NCI-H345 treated with DMSO at 0.1 percent for 48 hours (cell line): ENCODE measurements at regions not wholly inside any gene's neighbourhood (a gene's known extent, or its start where the extent isn't known, plus 50 kb on each side); places are given as distances from the start of the nearest gene placed in this dataset.

ENCODE experiments used
- DNase-seq: peaks from one replicate; lab custom pipeline; 2025; ENCODE audit not compliant: unreplicated experiment; lab: John Stamatoyannopoulos, UW

DNA sequence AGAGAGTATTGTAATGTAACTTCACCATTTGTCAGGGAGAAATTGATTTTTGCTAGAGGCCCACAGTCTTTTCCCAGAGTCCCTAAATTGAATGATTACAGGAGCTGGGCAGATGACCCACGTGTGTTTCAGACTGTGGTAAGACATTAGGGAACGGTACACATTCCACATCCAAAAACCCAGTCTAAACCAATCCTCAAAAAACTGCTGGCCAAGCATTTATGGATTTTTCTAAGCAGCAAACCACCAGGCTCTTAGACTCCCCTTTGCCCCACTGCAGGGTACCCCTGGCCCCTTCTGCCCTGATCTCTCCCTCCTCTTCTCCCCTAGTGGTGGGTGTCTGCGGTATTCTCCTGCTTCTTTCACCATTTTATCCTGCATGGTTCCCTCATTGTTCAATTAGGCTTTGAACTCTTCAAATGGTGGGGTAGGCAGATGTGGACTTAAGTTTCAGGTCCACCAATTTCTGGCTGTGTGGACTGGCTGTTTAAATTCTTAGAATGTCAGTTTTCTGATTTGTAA lies 135.5 kb upstream of the SORCS3 start:
- DNase-seq = no peak

DNA sequence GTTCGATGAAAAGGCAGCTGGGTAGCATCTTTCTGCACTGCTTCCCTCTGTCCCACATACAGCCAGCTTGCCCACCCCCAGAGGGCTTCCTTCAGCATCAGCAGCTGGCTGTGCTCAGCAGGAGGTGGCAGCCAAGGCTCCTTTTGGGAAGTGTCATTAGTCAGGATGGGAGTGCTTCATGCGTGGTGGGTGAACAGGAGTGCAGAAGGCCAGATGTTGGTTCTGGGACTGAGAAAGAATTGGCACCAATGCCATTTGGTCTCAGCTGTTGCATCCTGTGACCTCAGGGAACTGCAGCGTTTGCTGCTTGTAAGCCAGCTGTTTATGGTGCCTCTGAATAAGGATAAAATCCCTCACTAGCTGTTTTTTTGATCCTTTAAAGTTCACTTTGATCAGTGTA lies 131.1 kb upstream of the SORCS3 start:
- DNase-seq = no peak

DNA sequence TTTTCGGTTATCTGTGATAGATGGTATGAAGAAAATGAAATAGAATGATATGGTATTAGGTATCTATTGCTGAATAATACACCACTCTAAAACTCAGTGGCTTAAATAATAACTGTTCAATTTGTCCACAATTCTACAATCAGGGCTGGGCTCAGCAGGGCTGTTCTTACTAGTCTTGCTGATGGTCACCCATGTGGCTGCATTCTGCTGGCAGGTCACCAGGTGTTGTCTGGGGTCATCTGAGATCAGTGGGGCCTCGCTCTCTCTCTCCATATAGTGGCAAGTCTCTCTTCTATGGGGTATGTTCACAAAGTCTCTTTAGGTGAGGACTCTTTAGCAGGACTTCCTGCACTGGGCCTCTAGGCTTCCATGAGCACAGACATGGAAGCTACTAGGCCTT lies 130.4 kb upstream of the SORCS3 start:
- no peak for DNase-seq

DNA sequence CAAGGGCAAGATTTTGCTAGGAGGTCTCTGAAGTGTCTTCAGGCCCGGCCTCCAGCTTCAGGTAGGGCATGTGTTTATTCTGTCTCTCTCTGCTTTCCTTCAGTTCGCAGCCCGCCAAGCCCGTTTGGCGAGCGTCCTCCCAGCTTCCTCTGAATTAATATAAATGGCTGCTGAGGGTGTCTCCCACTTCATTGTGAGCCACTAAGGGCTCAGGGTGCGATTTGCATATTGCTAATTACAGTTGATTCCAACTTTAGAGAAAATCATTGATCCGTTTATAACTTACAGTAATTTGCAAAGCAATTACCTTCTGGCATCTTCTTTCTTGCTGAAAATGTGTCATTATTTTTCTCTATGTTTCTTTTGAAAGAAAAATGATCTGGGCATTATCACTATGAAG lies 128.3 kb upstream of the SORCS3 start:
- DNase-seq = no peak

- DNase-seq = no peak
Observed at GRCh38 chr10:104515678-104516199, 125.4 kb upstream of the SORCS3 start.

DNA sequence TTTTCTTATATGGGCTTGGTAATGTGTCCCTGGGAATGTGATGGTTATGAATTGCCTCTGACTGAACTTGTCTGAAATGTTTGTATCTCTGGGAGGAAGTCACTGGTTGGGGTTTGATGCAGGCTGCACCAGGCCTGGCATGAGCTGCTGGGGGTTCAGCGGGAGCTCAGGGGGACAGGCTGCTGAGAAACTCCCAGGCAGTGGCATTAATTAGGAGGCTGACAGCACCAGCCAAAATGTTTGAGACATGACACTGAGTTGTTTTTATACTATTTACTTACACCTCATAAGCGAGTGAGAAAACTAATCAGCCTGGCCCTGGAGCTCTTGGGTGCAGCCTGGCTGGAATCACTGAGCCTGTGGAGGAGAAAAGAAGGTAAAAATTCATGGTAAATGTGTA lies 124.1 kb upstream of the SORCS3 start:
- DNase-seq = no peak

DNA sequence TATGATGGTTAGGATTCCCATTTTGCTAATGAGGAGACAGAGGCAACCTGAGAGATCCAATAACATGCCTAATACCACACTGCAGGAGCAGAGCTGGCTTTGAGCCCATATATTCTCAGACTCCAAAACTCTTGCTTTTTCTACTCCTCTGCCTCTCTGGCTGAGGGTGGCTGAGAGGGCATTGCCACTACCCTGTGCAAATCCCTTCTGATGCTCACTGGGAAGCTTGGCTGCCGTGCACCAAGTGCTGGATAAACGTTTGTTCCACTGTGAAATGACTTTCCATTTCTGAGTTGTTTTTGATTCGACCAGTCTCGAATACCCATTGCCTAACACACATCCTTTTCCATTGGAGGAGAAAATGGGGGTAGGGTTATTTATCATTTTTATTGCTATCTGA lies 123.1 kb upstream of the SORCS3 start:
- no peak for DNase-seq

DNA sequence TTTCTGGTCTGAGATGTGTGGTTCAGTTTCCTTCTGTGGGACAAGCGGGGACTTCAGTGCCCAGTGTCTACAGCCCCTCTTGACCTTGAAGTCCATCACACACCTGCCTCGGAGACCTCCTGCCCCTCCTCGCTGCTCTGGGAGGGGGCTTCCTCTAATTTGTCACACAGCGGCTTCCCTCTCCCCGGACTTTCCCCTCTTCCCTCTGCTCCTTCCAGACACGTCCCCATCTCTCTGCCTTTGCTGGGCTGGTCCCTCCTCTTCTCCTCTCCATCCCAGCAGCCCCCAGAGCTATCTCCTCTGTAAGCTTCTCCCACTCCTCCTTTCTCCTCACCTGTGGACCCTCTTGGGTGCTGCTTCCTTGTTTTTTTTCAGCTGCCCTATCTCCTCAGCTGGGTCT lies 122.2 kb upstream of the SORCS3 start:
- DNase-seq = no peak

DNA sequence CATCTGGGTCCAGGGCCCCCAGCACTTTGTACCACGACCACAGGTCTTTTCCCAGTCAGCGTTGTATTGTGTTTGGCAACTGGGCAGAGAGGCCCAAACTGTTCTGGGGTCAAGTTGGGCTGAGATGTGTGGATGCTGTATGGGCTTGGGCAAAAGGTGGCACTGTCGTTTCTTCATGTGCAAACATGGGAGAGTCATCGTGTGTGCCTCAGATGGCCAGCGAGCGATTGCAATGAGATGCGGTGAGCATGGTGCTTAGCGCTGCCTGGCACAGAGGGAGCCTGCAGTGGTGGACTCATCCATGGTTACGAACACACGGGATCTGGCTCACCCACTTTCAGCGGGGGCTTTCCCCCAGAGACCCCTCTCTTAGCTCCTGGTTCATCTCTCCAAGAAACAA lies 120.4 kb upstream of the SORCS3 start:
- no peak for DNase-seq

DNA sequence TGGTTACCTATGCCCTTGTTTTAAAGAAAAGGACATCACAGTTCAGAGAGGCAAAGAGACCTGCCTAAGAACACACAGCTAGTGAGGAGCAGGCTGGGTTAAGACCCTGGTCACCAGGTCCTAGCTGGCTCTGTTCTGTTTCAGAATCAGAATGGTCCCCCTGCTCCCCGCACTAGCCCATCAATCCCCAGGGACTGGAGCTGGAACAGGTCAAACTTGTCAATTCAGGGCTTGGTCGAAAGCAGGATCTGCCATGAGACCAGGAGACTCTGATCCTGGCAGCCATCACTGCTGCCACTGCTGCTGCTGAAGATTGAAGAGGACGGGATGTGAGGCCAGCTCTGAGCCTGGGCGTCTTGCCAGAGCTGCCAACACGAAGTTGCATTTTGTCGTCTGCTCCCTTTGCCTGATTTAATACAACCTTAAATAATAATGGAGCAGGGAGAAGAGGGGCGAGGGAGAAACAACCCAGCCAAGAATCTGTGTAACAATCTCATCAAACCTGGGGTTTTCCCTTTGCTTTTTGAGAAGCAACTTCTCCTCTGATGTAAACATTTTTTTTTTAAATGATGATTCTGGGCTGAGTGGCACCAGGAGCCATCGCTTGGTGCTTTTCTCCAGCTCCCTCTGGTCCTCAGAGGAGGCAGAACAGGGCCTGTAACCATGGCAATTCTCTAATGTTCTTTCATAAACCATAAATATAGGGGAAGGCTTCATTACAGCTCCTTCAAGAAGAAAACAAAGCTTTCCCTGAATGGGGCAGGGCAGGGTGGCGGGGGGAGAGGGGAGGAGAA lies 119.0 kb upstream of the SORCS3 start:
- no peak for DNase-seq

- DNase-seq = no peak
Observed at GRCh38 chr10:104526188-104526587, 114.9 kb upstream of the SORCS3 start.

- no peak for DNase-seq
Observed at GRCh38 chr10:104527013-104527412, 114.1 kb upstream of the SORCS3 start.

DNA sequence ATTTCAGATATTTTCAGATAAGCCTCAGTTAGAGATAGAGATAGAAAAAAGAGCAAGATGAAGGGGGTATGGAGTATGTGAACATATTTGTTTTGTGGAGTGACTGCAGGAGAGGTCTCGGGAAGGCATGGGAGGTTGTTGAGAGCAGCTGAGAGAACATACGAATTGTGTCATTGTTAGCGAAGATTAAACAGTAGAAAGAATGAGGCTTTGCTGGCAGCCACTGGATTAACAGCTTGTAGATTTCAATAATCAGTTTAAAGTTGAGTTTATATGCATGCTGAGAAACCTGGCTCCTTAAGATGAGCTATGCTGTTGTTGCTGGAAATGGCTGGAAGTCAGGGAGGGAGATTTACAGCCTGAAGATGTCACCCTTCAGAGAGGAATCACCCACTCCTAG lies 100.9 kb upstream of the SORCS3 start:
- DNase-seq = no peak

DNA sequence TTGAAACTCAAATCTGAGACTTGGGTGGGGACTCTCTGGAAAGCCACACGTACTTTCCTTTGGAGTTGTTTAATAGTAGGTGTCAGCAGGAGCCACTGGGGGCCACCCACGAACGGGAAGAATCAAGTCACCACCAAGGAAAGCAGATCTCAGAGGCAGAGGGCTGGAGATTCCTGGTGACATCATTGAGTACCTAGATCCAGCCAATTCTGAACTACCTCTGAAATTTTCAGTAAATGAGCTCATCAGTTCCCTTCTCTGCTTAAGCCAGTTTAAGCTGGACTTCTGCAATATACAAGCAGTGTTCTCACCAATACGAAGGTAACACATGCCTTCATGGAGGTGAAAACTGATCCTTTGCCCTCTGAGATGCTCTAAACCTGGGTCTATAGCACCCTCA lies 99.3 kb upstream of the SORCS3 start:
- DNase-seq = no peak

- DNase-seq = no peak
Observed at GRCh38 chr10:104546336-104546735, 94.8 kb upstream of the SORCS3 start.

DNA sequence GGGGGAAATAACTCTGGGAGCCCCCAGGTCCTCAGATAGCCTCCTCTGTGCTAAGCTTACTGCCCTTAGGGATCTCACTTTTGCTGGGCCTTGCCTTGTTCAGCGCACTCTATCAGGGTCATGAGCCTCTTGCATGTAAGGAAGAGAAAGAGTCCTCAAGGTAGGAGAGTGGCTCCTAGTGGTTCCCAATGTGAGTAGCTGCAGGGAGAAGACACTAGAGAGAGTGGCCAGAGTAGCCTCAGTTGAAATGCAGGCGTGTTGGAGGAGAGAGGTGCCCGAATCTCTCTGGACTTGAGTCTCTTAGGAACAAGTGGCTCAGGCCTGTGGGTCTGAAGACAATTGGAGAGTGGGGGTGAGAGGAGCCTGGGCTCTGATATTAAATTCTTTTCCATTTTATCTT lies 94.3 kb upstream of the SORCS3 start:
- DNase-seq = no peak

- no peak for DNase-seq
Observed at GRCh38 chr10:104548090-104548489, 93.0 kb upstream of the SORCS3 start.

- DNase-seq = no peak
Observed at GRCh38 chr10:104556831-104557230, 84.3 kb upstream of the SORCS3 start.

DNA sequence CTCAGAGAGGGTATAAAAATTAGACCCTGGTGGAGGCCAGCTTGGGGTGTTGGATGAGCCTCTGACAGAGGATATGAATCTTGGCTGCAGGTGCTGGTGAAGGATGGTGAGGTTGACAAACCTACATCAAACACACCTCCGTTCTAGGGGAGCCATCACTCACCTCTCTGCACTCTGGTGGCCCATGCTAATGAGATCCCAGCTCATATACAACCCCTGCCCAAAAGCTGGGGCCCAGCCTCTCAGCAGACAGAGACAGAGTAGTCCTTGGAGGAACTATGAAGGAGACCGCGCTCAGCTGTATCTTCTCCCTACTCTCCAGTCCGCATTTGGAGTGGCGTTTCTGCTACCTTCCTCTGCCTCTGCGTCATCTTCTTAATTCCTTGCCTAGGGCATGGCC lies 83.1 kb upstream of the SORCS3 start:
- DNase-seq = no peak

DNA sequence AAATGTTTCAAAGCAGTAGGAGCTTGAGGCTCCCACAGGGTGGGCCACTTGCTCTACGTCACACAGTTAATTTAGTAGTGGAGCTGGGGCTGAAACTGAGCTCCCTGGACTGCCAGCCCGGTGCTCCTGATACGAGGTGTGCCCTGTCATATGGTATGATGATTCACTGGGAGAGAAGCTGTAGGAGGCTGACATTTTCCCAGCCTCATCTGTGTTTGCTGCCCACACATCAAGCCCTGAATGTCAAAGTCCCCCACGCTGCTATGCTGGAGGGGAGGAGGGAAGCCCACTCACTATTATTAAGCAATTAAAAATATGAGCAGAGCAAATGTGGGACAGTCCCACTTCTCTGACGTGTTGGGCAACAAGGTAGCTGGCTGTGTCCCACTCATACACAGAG lies 81.2 kb upstream of the SORCS3 start:
- no peak for DNase-seq

DNA sequence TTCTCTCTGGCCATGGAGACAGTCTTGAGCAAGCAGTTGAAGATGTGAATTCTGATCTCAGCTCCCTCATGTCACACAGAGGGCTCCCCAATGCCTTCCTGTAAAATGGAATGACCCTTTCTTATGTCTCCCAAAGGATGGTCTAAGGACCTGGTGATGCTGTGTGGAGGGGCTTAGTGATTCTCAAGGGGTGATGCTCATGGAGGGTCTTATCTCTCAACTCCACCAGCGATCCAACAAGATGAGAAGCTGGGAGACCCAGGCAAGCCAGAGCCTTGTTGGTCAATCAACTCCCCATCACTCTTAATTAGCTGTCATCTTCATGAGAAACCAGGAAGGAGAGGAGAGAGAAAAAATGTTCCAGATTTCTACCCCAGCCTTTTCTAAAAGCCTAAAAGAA lies 78.0 kb upstream of the SORCS3 start:
- DNase-seq = no peak

- DNase-seq = no peak
Observed at GRCh38 chr10:104563548-104563947, 77.5 kb upstream of the SORCS3 start.

GRCh38 chr10:104574427-104574826 lies 66.7 kb upstream of the SORCS3 start:
- no peak for DNase-seq
